AG10803 (cell line): ENCODE measurements at regions not wholly inside any gene's neighbourhood (a gene's known extent, or its start where the extent isn't known, plus 50 kb on each side); places are given as distances from the start of the nearest gene placed in this dataset.

Experiments used
- DNase-seq: peaks from one replicate; pipeline ENCODE4 v3.0.0; 2010; ENCODE audit warnings: low read depth
- H3K4me3 ChIP-seq: 2 replicates; pipeline ENCODE4 v1.5.1; 2011; ENCODE audit warnings: mild to moderate bottlenecking, low read length, control low read depth
- CTCF ChIP-seq: conservative IDR thresholded peaks from 2 replicates; pipeline ENCODE4 v1.5.1; 2011; ENCODE audit warnings: mild to moderate bottlenecking, low read length, control low read depth, inconsistent platforms

- H3K4me3 ChIP-seq, result no peak overlapping the region
- TF ChIP-seq CTCF, result no peak
- DNase-seq, result no peak
Observed at GRCh38 chr4:28682847-28683246, 1822.2 kb downstream of the STIM2 start.

- H3K4me3 ChIP-seq, result no peak overlapping the region
- DNase-seq, result peak; percentile 4
- peak; percentile 12; the same call in 1 of the 2 replicates for TF ChIP-seq CTCF
Observed at GRCh38 chr4:28686618-28687017, 1826.0 kb downstream of the STIM2 start.

GRCh38 chr4:28690890-28691289, 1830.2 kb downstream of the STIM2 start:
- H3K4me3 ChIP-seq, result no peak overlapping the region
- no peak for DNase-seq
- TF ChIP-seq CTCF, result no peak

GRCh38 chr4:28702571-28702970, 1841.9 kb downstream of the STIM2 start:
- DNase-seq, result peak; percentile 25
- H3K4me3 ChIP-seq, result no peak overlapping the region
- no peak for TF ChIP-seq CTCF

- no peak for TF ChIP-seq CTCF
- no peak overlapping the region for H3K4me3 ChIP-seq
- no peak for DNase-seq
Observed at GRCh38 chr4:28709891-28710290, 1849.2 kb downstream of the STIM2 start.

GRCh38 chr4:28723371-28723770, 1862.7 kb downstream of the STIM2 start:
- H3K4me3 ChIP-seq, result no peak overlapping the region

GRCh38 chr4:28724239-28724638, 1863.6 kb downstream of the STIM2 start:
- TF ChIP-seq CTCF, result no peak
- no peak for DNase-seq
- H3K4me3 ChIP-seq, result no peak overlapping the region

More at GRCh38 chr4:28723371-28723770, 1862.7 kb downstream of the STIM2 start:
- TF ChIP-seq CTCF, result no peak
- no peak for DNase-seq
